GM23338 (cell line): ENCODE measurements at regions not wholly inside any gene's neighbourhood (a gene's known extent, or its start where the extent isn't known, plus 50 kb on each side); places are given as distances from the start of the nearest gene placed in this dataset.

Experiments used
- ATAC-seq: fragments of 200-7000 bp; cut with Tn5 transposase; 3 replicates; pipeline ENCODE4 v1.9.1; 2020
- DNase-seq: peaks from one replicate; pipeline ENCODE4 v3.0.0-alpha.2; 2015; ENCODE audit warnings: low spot score
- H2AFZ ChIP-seq: fragments of 200-600 bp; sonication (generic); 2 replicates; pipeline ENCODE4 v1.8.0; 2016; ENCODE audit warnings: antibody characterized with exemption, mild to moderate bottlenecking, moderate library complexity
- H3F3A ChIP-seq: fragments of 200-600 bp; sonication (generic); replicated peaks from 2 replicates; pipeline ENCODE4 v1.8.0; 2017; ENCODE audit warnings: antibody characterized with exemption, mixed run types, low read depth
- H3K27ac ChIP-seq: fragments of 200-600 bp; sonication (generic); 2 replicates; pipeline ENCODE4 v1.6.1; 2016; ENCODE audit warnings: low read depth
- H3K27me3 ChIP-seq: fragments of 200-600 bp; sonication (generic); 2 replicates; pipeline ENCODE4 v1.8.0; 2016; ENCODE audit warnings: mild to moderate bottlenecking, mixed run types, moderate library complexity; ENCODE audit not compliant: insufficient read depth
- H3K36me3 ChIP-seq: fragments of 200-600 bp; sonication (generic); 2 replicates; pipeline ENCODE4 v1.8.0; 2016; ENCODE audit warnings: mild to moderate bottlenecking; ENCODE audit not compliant: insufficient read depth
- H3K4me1 ChIP-seq: fragments of 200-600 bp; sonication (generic); 2 replicates; pipeline ENCODE4 v1.8.0; 2016; ENCODE audit warnings: mild to moderate bottlenecking, moderate library complexity; ENCODE audit not compliant: insufficient read depth
- H3K4me2 ChIP-seq: fragments of 200-600 bp; sonication (generic); 2 replicates; pipeline ENCODE4 v1.7.1; 2017; ENCODE audit warnings: mixed run types
- H3K4me3 ChIP-seq: fragments of 200-600 bp; sonication (generic); 2 replicates; pipeline ENCODE4 v1.6.1; 2016; ENCODE audit warnings: mixed run types
- H3K79me2 ChIP-seq: fragments of 200-600 bp; sonication (generic); replicated peaks from 2 replicates; pipeline ENCODE4 v1.8.0; 2017; ENCODE audit warnings: mild to moderate bottlenecking; ENCODE audit not compliant: insufficient read depth
- H3K9me2 ChIP-seq: fragments of 200-600 bp; sonication (generic); 2 replicates; pipeline ENCODE4 v1.8.0; 2017; ENCODE audit not compliant: insufficient read depth
- H4K20me1 ChIP-seq: fragments of 200-600 bp; sonication (generic); replicated peaks from 2 replicates; pipeline ENCODE4 v1.8.0; 2017; ENCODE audit warnings: mild to moderate bottlenecking; ENCODE audit not compliant: insufficient read depth
- H3K27ac Mint-ChIP-seq: 2 replicates; pipeline ENCODE4 v1.8.0; 2020; ENCODE audit warnings: inconsistent platforms, mild to moderate bottlenecking, moderate library complexity, mixed read lengths
- H3K27me3 Mint-ChIP-seq: 3 replicates; pipeline ENCODE4 v1.8.0; 2022; ENCODE audit warnings: low read depth, mild to moderate bottlenecking, moderate library complexity, mixed read lengths, inconsistent platforms; ENCODE audit not compliant: insufficient read depth, poor library complexity
- H3K36me3 Mint-ChIP-seq: 3 replicates; pipeline ENCODE4 v1.8.0; 2021; ENCODE audit warnings: low read depth, mild to moderate bottlenecking, inconsistent platforms, moderate library complexity, mixed read lengths
- H3K4me1 Mint-ChIP-seq: 3 replicates; pipeline ENCODE4 v1.8.0; 2020; ENCODE audit warnings: mild to moderate bottlenecking, inconsistent platforms, mixed read lengths
- H3K4me3 Mint-ChIP-seq: 3 replicates; pipeline ENCODE4 v1.8.0; 2021; ENCODE audit warnings: moderate library complexity, mild to moderate bottlenecking, inconsistent platforms, mixed read lengths
- H3K9me3 Mint-ChIP-seq: 3 replicates; pipeline ENCODE4 v1.8.0; 2020; ENCODE audit warnings: moderate library complexity, mild to moderate bottlenecking, inconsistent platforms, mixed read lengths
- CREB1 ChIP-seq: fragments of 250-450 bp; sonication (Bioruptor Pico); IDR thresholded peaks from 2 replicates; pipeline ENCODE4 v1.5.0; 2020; ENCODE audit warnings: low read depth, mild to moderate bottlenecking, moderate library complexity
- EZH2 ChIP-seq: fragments of 200-600 bp; sonication (generic); IDR thresholded peaks from one replicate; pipeline ENCODE4 v1.8.0; 2017; ENCODE audit warnings: antibody characterized with exemption, mild to moderate bottlenecking, low read depth; ENCODE audit not compliant: unreplicated experiment
- EZH2phosphoT487 ChIP-seq: fragments of 200-600 bp; sonication (generic); IDR thresholded peaks from one replicate; pipeline ENCODE4 v1.8.1; 2018; ENCODE audit warnings: antibody characterized with exemption; ENCODE audit not compliant: unreplicated experiment
- REST ChIP-seq: IDR thresholded peaks from one replicate; pipeline ENCODE4 v1.6.1; 2018; ENCODE audit warnings: antibody characterized with exemption; ENCODE audit not compliant: unreplicated experiment
- STAT1 ChIP-seq: IDR thresholded peaks from one replicate; pipeline ENCODE4 v1.6.1; 2016; ENCODE audit warnings: antibody characterized with exemption; ENCODE audit not compliant: unreplicated experiment
- ZNF114 ChIP-seq: fragments of 250-450 bp; sonication (Bioruptor Pico); IDR thresholded peaks from 2 replicates; pipeline ENCODE4 v1.5.0; 2020; ENCODE audit warnings: mild to moderate bottlenecking, moderate library complexity
- ZNF331 ChIP-seq: fragments of 250-450 bp; sonication (Bioruptor Pico); IDR thresholded peaks from 2 replicates; pipeline ENCODE4 v1.5.0; 2020; ENCODE audit warnings: low read depth, mild to moderate bottlenecking, moderate library complexity
- TF ChIP-seq, protein P1 (sequence below): IDR thresholded peaks from 2 replicates; pipeline ENCODE4 v1.6.1; 2016; ENCODE audit warnings: antibody characterized with exemption
- TF ChIP-seq, protein P2 (sequence below): fragments of 250-450 bp; sonication (Bioruptor Pico); IDR thresholded peaks from 2 replicates; pipeline ENCODE4 v1.5.0; 2020; ENCODE audit warnings: mild to moderate bottlenecking, moderate library complexity

DNA sequence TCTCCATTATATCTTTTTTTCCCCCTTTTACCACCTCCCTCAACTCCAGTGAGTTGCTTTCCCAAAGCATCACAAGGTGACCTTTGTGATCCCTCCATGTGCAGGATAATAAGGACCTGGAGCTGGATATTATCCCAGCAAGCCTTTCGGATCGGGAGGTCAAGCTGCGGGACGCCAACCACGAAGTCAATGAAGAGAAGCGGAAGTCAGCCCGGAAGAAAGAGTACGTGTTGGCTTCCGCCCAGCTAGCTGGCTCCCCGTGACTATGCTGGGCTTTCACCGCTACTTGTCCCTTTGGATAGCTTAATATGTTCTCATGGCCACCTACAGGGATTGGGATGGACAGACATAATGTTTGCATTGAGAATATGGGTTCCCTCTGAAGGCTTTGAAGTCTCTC is 273.7 kb upstream of the UMPS start (continued):
- TF ChIP-seq REST = no peak
- no peak for TF ChIP-seq ZNF331
- TF ChIP-seq, protein P1, sequence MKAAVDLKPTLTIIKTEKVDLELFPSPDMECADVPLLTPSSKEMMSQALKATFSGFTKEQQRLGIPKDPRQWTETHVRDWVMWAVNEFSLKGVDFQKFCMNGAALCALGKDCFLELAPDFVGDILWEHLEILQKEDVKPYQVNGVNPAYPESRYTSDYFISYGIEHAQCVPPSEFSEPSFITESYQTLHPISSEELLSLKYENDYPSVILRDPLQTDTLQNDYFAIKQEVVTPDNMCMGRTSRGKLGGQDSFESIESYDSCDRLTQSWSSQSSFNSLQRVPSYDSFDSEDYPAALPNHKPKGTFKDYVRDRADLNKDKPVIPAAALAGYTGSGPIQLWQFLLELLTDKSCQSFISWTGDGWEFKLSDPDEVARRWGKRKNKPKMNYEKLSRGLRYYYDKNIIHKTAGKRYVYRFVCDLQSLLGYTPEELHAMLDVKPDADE = no peak
- no peak for TF ChIP-seq EZH2phosphoT487

DNA sequence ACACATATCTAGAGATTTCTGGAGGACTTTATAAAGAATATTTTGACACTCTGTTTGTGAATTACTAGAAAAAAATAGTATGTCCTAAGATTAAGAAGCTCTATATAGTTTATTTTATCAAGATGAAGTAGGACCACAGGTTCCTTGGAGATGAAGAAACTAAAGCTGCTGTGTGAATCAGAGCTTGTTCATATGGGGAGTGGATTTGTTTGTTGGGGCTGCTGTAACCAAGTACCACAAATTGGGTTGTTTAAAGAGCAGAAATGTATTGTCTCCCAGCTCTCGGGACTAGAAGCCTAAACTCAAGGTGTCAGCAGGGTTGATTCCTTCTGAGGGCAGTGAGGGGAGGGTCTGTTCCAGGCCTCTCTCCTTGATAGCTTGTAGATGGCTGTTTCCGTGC is 270.6 kb upstream of the UMPS start:
- H3F3A ChIP-seq = no peaks in the 10 kb centered on the region
- H3K4me1 ChIP-seq = no peaks in the 10 kb centered on the region
- no peak overlapping the region for H3K4me2 ChIP-seq
- no peak overlapping the region for H2AFZ ChIP-seq
- Mint-ChIP-seq H3K4me1 (no peaks in the 10 kb centered on the region), H3K9me3 (no peaks in the 10 kb centered on the region), H3K27me3 (peaks cover 7% of the 10 kb centered on the region), H3K36me3 (no peaks in the 10 kb centered on the region), H3K4me3 (no peak overlapping the region), H3K27ac (no peak overlapping the region)
- no peaks in the 10 kb centered on the region for H3K36me3 ChIP-seq
- H3K27ac ChIP-seq = no peak overlapping the region
- ATAC-seq (no peak), DNase-seq (no peak)
- TF ChIP-seq ZNF114 (CRISPR knock-in tag) = no peak
- no peak for TF ChIP-seq STAT1
- TF ChIP-seq, protein P2, sequence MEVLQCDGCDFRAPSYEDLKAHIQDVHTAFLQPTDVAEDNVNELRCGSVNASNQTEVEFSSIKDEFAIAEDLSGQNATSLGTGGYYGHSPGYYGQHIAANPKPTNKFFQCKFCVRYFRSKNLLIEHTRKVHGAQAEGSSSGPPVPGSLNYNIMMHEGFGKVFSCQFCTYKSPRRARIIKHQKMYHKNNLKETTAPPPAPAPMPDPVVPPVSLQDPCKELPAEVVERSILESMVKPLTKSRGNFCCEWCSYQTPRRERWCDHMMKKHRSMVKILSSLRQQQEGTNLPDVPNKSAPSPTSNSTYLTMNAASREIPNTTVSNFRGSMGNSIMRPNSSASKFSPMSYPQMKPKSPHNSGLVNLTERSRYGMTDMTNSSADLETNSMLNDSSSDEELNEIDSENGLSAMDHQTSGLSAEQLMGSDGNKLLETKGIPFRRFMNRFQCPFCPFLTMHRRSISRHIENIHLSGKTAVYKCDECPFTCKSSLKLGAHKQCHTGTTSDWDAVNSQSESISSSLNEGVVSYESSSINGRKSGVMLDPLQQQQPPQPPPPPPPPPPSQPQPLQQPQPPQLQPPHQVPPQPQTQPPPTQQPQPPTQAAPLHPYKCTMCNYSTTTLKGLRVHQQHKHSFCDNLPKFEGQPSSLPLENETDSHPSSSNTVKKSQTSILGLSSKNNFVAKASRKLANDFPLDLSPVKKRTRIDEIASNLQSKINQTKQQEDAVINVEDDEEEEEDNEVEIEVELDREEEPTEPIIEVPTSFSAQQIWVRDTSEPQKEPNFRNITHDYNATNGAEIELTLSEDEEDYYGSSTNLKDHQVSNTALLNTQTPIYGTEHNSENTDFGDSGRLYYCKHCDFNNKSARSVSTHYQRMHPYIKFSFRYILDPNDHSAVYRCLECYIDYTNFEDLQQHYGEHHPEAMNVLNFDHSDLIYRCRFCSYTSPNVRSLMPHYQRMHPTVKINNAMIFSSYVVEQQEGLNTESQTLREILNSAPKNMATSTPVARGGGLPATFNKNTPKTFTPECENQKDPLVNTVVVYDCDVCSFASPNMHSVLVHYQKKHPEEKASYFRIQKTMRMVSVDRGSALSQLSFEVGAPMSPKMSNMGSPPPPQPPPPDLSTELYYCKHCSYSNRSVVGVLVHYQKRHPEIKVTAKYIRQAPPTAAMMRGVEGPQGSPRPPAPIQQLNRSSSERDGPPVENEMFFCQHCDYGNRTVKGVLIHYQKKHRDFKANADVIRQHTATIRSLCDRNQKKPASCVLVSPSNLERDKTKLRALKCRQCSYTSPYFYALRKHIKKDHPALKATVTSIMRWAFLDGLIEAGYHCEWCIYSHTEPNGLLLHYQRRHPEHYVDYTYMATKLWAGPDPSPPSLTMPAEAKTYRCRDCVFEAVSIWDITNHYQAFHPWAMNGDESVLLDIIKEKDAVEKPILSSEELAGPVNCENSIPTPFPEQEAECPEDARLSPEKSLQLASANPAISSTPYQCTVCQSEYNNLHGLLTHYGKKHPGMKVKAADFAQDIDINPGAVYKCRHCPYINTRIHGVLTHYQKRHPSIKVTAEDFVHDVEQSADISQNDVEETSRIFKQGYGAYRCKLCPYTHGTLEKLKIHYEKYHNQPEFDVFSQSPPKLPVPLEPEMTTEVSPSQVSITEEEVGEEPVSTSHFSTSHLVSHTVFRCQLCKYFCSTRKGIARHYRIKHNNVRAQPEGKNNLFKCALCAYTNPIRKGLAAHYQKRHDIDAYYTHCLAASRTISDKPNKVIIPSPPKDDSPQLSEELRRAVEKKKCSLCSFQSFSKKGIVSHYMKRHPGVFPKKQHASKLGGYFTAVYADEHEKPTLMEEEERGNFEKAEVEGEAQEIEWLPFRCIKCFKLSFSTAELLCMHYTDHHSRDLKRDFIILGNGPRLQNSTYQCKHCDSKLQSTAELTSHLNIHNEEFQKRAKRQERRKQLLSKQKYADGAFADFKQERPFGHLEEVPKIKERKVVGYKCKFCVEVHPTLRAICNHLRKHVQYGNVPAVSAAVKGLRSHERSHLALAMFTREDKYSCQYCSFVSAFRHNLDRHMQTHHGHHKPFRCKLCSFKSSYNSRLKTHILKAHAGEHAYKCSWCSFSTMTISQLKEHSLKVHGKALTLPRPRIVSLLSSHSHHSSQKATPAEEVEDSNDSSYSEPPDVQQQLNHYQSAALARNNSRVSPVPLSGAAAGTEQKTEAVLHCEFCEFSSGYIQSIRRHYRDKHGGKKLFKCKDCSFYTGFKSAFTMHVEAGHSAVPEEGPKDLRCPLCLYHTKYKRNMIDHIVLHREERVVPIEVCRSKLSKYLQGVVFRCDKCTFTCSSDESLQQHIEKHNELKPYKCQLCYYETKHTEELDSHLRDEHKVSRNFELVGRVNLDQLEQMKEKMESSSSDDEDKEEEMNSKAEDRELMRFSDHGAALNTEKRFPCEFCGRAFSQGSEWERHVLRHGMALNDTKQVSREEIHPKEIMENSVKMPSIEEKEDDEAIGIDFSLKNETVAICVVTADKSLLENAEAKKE (CRISPR knock-in tag) = no peak
- no peak for TF ChIP-seq CREB1 (CRISPR knock-in tag)
- no peak for TF ChIP-seq EZH2
- TF ChIP-seq, protein P1 = no peak
- H3K27me3 ChIP-seq = no peaks in the 10 kb centered on the region
- H4K20me1 ChIP-seq = no peaks in the 10 kb centered on the region
- H3K4me3 ChIP-seq = no peak overlapping the region
- no peaks in the 10 kb centered on the region for H3K9me2 ChIP-seq
- H3K79me2 ChIP-seq = no peaks in the 10 kb centered on the region
